T-helper 1 cell (primary cell): ENCODE measurements at regions not wholly inside any gene's neighbourhood (a gene's known extent, or its start where the extent isn't known, plus 50 kb on each side); places are given as distances from the start of the nearest gene placed in this dataset.
A peak's percentile ranks its signal among the peaks of the same experiment; 100 is the strongest.
"Not testable (repeated sequence)": the region's sequence is repeated elsewhere in the genome, so short reads cannot be mapped to it uniquely, and the experiment has no call there.

ENCODE experiments used
- DNase-seq, 5 donors: peaks; one replicate each; pipeline ENCODE4 v3.0.0-alpha.2; 2012 to 2020

DNA sequence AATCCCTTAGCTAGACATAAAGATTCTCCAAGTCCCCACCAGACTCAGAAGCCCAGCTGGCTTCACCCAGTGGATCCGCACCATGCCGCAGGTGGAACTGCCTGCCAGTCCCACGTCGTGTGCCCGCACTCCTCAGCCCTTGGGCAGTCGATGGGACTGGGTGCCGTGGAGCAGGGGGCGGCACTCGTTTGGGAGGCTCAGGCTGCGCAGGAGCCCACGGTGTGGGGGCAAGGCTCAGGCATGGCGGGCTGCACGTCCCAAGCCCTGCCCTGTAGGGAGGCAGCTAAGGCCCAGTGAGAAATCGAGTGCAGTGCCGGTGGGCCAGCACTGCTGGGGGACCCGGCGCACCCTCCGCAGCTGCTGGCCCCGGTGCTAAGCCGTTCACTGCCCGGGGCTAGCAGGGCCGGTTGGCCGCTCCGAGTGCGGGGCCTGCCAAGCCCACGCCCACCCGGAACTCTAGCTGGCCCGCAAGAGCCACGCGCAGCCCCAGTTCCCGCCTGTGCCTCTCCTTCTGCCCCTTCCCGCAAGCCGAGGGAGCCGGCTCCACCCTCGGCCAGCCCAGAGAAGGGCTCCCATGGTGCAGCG lies 95.9 kb upstream of the DTNBP1 start:
- DNase-seq = no peak

DNA sequence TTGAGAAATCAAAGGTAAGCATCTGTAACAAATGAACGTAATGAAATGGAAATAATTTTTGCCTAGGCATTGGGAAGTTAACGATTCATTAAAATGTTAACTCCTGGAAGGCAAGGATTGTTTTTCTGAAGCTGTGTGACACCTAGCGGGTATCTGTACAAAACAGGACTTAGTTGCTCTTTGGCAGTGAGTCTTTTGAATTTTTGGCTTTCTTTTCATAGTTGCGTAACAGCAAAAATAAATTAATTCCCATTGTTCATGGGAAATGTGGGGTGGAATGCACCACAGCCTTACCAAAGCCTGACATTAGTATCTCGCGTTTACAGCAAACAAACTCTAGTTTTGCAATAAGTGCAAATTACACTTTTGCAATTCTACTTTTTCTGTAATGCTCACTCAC lies 92.7 kb upstream of the DTNBP1 start:
- DNase-seq = no peak

DNA sequence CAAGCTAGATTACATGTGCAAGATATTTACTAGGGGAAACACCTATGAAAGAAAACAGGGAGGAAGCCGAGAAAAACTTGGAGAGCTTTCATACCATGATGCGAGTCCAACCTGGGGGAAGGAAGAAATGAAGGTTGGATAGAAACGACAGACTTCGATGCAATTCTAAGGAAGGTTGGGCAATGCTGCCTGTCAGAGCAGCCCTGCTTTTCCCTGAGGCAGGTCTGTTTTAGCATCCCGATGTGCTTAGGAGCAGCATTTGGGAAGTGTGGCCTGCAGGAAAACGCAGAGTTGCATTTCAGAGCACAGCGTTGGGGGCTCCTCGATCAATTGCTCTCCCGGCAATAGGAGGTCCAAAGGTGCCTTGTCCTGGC lies 91.9 kb upstream of the DTNBP1 start:
- no peak for DNase-seq

DNA sequence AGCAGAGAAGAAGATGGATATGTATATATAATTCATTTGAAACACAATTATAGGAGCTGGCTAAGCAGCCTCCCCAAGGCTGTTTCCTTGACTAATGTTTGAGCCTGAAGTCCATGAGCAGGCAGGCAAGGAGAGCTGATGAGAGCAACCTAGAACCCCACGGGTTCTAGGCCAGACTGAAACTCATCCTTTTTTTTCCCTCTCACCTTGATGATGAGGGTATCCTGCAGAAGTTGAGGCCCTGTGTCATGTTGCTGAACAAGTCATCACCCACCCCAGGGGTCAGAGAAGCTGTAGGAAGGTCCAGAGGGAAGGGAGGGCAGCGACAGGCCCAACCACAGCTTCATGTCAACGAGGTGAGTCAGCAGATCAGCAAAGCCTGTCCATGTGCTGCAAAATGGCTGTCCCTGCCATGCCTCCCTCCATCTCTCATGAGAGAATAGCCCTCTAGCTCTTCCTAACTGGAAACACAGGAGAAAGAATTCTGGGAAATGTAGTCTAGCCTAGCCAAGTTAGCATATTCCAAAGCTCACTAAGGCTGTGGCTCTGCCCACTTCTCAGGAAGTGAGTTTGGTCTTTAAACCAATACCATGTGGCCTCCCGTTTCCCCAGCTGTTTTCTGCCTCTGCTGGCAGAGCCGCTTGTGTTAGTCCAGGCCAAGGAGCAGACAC lies 91.3 kb upstream of the DTNBP1 start:
- DNase-seq = no peak

DNA sequence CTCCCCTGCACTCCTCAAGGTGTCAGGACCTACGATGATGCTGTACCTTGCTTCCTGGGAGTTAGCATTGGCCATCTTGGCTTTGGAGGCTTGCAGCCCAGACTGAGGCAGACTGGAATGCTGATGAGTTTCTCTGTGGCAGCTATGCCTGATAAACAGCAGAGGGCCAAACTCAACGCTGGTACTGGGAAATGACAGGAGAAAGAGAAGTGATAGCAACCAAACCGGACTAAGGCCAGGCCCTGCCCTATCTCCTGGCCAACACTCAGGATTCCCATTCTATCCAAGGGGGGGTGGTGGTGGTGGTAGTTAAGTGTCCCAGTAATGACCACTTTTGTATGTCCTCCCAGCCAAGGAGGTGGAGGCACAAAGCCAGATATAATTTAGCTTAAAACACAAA lies 90.0 kb upstream of the DTNBP1 start:
- no peak for DNase-seq

DNA sequence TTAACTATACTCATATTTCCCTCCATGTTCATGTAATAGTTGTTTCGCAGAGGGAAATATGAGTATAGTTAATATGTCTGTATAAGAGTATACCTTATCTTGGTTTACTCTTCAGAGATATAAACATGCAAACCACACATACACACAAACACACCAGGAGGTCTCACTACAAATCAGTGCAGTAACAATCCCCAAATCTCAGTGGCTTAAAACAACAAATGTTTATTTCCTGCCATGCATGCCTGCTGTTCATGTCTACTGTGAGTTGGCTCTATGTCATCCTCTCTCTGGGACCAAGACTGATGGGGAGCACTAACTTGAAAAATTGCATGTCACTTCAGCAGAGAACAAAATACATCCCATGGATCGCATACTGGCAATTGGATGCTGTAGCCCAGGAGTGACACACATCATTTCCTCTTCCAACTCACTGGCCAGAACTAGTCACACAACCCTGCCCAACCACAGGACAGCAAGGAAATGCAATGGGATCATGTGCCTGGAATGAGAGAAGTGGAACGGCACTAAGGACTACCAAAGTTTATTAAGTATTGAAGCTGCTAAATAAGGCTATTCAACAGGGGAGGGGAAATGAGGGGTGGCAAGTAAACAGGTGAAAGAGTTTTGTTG lies 89.0 kb upstream of the DTNBP1 start:
- no peak for DNase-seq

DNA sequence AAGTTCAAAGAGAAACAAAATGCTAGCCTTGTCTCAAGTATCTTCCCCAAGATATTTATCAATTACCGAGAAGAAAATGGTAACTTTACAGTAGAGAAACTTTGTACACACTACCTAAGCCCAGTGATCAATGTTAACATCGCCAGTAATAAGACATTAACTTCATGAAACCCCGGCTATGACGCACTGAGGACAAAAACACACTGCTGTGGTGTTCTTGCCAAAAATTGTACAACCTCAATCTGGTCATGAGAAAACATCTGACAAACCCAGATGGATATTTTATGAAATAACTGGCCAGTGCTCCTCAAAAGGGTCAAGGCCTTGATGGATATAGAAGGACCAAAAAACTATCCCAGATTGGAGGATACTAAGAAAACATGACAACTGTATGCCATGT lies 85.5 kb upstream of the DTNBP1 start:
- no peak for DNase-seq

DNA sequence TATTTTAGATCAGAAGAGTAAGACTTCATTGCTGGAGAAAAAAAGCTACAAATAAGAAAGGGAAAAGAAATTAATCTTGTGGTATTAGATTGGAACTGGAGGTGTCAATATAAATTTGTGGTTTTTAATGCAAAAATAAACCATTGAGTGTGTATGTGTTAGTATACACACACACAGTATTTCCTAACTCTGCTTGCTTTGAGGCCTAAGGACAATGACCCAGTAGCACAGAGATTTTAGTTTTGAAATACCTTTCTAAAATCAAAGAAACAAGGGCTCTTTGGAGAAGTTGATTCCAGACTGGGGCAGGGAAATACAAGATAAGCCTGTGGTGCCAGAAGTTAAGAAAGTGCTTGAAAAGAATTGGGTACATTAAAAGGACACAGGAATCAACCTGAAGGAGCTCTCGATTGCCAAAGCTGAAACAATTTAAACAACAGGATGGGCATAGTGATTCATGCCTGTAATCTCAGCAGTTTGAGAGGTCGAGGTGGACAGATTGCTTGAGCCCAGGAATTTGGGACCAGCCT lies 84.6 kb upstream of the DTNBP1 start:
- DNase-seq = no peak

DNA sequence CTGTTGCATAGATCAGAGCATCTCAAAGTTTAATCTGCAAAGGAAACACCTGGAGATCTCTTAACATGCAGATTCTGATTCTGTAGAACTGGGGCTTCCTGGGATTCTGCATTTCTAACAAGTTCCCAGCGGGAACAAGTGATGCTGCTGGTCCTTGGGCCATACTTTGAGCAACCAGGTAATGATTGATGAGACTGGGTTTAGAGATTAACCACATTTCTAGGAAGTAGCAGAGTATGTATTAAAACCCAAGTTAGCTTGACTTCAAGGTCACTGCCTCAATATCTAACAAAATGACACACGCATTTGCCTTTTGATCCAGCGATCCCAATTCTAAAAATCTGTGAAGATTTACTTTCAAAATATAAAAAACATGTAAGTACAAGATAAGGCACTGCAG lies 83.0 kb upstream of the DTNBP1 start:
- no peak for DNase-seq

DNA sequence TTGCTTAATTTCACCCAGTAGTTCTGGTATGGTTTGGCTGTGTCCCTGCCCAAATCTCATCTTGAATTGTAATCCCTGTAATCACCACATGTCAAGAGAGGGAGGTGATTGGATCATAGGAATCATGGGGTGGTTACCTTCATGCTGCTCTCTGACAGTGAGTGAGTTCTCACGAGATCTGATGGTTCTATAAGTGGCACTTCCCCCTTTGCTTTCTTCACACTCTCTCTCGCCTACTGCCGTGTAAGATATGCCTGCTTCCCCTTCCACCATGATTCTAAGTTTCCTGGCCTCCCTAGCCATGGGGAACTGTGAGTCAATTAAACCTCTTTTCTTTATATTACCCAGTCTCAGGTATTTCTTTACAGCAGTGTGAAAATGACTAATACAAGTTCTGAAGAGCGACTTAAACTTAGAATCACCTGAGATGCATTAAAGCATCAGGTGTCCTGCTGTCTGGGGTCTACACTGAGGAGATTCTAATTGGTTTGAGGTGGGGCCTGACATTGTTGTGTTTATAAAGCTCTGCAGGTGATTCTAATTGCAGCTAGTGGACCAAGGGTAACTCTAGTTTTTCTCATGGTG lies 82.1 kb upstream of the DTNBP1 start:
- DNase-seq = no peak

DNA sequence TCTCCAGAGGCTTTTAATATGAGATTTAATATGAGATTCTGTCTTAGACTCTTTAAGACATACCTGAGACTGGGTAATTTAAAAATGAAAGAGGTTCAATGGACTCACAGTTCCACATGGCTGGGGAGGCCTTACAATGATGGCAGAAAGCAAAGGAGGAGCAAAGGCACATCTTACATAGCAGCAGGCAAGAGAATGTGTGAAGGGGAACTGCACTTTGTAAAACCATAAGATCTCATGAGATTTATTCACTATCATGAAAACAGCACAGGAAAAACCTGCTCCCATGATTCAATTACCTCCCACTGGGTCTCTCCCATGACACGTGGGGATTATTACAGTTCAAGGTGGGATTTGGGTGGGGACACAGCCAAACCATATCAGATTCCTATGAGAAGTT lies 79.2 kb upstream of the DTNBP1 start:
- not testable (repeated sequence) for DNase-seq

DNA sequence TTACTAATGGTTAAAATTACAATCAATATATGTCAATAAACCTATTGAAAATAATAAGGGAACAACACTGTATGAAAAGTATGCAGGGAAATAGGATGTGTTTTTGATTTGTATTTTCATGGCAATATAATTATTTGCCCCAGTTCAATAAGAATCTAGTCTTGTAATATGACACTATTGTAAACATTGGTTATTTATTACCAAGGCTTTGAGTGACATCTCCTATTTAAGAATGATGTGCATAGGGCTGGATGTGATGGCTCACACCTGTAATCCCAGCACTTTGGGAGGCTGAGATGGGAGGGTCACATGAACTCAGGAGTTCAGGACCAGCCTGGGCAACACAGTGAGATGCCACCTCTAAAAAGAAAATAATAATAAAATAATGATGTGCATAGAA lies 78.6 kb upstream of the DTNBP1 start:
- DNase-seq = no peak

DNA sequence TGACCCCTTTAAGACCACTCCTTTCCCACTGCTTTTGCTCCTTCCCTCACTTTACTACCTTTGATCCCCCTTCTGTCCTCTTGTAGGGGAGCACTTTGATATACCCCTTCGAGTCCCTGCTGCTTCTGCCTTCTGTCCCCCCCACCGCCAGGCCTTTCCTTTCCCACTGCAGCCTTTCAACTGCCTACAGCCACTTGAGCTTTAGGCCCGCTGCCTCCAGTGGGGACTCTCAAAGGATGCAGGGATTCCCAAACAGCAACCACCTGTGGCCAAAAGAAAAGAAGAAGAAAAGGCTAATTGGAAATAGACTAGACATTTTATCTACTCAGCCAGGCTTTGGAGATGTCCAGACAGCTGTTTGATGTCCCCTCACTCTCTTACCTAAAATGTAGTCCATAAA lies 77.0 kb upstream of the DTNBP1 start:
- DNase-seq = no peak

DNA sequence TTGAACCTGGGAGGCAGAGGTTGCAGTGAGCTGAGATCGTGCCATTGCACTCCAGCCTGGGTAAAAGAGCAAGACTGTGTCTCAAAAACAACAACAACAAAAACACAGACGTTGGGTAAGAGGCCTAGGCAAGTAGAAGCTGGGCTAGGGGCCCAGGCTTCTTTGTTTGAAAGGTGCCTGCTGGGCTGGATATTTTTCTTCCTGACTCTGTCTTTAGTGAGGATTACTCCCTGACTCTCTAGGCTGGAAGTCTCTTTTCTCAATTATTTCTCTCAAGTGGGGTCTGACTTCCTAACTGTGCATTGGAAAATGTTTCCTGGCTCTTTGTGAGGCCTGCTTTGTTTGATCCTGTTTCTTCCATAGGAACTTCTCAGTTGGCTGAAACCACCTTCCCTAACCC lies 76.5 kb upstream of the DTNBP1 start:
- no peak for DNase-seq

DNA sequence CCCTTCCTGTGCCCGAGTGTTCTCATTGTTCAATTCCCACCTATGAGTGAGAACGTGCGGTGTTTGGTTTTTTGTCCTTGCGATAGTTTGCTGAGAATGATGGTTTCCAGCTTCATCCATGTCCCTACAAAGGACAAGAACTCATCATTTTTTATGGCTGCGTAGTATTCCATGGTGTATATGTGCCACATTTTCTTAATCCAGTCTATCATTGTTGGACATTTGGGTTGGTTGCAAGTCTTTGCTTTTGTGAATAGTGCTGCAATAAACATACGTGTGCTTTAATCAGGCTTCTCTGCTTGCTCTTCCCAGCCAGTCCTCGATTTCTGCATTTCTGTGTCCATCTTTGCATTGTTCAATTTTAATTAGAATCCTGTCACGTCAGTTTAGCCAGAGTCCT lies 75.4 kb upstream of the DTNBP1 start:
- DNase-seq = not testable (repeated sequence)

DNA sequence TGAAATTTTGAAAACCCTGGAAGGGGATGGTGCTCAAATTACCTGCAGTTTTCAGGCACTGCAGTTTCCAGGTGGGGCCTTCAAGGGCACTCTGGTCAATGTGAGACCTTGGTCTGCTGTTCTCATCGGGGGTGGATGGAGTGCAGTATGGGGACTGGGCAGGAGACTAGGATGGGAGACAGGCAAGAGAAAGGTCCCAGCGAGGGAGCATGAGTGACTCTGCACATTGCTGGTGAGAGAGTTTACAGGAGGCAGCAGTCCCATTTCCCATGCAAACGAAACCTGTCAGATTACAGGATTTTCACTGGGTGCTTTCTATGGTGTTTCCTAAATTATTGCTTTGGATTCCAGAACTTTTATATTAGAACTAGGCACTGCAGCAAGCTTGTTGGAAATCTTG lies 73.5 kb upstream of the DTNBP1 start:
- no peak for DNase-seq

DNA sequence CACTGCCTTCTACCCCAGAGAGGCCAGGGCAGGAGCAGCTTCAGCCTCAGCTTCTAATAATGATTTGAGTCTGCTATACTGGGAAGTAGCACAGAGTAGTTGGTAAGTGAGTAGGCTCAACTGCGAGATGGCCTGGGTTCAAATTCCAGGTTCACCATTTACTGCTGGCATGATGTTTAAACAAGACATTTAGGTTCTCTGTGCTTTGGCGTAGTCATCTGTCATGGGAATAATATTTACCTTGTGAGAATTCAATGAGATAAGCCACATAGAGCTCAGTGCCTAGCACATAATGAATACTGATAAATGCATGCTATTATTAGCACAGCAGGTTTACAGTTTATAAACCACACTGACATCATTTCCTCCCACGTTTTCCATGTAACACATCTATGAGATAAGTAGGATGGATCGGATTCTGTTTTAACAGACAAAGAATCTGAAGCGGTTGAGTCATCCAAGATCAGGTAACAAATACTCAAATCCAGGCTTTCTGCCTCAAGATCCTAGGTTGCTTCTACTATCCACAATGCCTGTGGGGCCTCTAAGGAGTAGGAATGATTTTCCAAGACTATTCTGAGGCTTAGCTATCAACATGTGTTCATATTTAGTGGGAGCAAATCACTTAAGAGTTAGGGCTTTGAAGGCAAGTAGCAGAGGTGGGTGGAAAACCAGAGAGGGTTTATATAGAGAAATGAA lies 72.9 kb upstream of the DTNBP1 start:
- peak in 1 of 5 donors; percentile 9 for DNase-seq

DNA sequence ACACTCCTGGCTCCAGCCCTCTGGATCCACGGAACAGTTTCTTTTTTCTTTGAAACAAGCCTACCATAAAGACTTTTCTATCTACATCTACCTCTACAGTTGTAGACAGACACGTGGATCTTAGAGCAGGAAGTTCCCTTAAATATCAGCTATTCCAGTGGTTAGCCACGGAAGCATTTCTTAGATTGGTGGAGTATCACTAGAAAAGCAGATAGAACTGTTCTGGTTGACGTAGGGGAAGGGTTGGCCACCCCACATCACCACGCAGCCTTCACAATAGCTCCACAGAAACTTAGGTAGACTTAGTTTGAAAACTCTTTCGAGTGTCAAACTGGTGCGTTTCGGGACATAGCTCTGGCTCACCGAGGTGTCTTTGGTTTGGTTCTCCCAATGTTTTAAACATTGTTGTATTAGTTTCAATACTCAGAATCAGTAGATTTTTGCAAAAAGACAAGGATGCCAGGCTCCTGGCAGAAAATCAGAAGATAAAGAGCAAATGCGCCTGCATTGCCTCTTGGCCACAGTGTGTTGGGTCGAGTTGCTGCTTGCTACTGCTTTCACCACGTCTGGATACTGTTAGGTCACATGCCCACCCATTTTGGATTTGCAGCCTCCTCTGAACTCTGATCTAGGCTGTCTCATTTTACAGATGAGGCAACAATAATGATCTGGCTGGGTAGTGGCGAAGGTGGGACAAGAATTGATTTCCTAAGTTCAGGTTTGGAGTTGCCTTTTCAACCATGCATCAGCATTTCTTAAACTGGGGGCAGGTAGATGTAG lies 71.5 kb upstream of the DTNBP1 start:
- DNase-seq = no peak

DNA sequence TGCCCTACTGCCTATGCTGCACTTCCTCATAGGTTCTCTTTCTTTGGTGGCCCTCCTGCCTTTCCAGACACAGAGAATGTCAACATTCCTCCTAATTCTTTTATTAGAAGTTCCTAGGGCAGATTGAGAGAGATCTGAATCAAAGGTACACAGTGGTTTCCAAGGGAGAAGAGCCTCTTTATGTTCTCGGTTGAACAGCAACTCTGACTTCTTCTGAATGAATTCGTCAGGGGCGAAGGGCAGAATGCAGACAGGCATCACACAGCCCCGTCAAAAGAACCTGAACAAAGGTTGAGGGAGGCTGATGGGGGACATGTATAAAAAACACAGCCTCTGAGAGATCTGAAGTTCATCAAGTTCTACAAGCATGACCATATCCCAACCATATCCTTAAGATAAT lies 68.1 kb upstream of the DTNBP1 start:
- DNase-seq = no peak

DNA sequence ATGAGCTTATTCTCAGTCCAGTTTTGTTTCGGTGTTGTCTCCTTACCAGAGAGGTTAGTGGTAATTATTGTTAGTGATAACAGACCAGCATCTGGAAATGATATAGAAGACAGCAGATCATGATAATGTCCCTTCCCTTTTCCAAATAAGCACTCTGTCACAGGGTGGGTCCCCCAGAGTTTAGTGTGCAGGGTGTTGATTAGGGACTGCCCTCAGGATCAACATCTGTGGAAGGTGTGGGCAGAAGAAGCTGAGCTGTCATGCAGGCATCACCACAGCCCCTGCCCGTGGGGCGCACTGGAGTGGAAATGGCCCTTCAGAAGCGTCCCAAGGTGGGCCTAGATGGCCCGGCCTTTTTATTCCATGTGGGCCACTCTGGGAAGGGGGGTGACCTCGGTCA lies 67.6 kb upstream of the DTNBP1 start:
- no peak for DNase-seq

DNA sequence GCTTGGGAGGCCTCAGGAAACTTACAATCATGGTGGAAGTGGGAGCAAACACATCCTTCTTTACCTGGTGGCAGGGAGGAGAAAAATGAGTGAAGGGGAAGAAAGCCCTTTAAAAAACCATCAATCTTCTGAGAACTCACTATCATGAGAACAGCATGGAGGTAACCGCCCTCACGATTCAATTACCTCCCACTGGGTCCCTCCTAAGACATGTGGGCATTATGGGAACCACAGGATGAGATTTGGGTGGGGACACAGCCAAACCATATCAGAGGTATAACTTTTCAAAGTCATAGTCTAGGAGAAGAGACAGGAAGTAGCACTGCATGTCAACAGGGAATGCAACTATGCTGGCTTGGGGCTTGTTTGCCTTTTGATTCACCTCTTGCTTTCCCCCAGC lies 59.9 kb upstream of the DTNBP1 start:
- no peak for DNase-seq

DNA sequence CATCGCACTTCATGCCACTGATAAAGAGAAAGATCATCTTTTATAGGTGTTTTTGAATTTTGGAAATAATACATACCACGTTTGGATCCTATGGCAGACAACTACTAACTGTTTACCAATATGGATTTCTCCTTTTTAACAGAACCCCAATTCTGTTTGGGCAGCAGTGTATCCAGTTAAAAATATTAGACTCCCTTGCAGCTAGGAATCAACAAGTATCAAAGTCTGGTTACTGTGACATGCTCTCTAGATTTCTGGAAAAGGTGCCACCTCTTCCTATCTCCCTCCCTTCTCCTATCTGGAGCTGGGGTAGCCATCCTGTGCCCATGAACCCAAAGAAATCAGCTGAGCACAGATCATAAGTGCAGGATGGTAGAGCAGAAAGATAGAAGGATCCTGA lies 54.1 kb upstream of the DTNBP1 start:
- no peak for DNase-seq

DNA sequence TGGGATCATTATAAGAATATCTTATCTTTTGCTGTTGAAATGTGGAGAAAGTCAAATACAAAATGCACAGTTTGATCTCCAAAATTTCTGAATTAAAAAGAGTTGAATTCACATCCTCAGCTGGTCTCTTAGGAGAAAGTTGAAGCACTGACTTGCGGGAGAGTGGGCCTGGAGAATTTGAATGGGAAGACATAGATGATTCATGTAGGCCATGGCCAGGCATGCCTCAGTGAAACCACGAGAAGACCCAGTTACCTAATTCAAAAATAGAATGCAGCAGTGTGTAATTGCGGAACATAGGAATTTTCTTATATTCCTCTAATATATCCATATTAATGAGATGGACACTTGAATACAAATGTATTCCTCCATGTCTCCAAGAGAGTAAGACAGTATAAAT lies 53.0 kb upstream of the DTNBP1 start:
- no peak for DNase-seq
